GM19351 (cell line): ENCODE measurements at regions not wholly inside any gene's neighbourhood (a gene's known extent, or its start where the extent isn't known, plus 50 kb on each side); places are given as distances from the start of the nearest gene placed in this dataset.

Experiments
- ATAC-seq: cut with Tn5 transposase; IDR thresholded peaks from one replicate; pipeline ENCODE4 v1.9.1; 2021; ENCODE audit warnings: mild to moderate bottlenecking, moderate library complexity; ENCODE audit not compliant: unreplicated experiment

GRCh38 chr21:29228306-29228705 lies 70.4 kb upstream of the BACH1 start:
- no peak for ATAC-seq

GRCh38 chr21:29230551-29231261 lies 68.0 kb upstream of the BACH1 start:
- no peak for ATAC-seq

DNA sequence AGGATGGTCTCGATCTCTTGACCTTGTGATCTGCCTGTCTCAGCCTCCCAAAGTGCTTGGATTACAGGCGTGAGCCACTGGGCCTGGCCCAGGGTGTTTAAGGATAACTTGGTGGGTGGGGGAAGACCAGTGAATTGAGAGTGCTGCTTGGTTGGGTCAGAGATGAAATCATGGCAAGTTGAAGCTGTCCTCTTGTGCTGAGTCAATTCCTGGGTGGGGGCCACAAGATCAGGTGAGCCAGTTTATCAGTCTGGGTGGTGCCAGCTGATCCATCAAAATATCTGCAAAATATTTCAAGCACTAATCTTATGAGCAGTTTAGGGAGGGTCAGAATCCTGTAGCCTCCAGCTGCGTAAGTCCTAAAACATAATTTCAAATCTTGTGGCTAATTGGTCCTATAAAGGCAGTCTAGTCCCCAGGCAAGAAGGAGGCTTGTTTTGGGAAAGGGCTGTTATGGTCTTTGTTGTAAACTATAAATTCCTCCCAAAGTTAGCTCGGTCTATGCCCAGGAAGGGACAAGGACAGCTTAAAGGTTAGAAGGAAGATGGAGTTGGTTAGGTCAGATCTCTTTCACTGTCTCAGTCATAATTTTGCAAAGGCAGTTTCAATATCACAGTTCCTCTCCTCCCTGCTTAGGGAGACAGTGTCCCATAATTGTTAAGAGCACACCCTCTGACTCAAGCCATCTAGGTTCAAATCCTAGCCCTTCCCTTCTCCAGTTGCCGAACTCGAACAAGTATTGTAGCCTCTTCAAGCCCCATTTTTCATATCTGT lies 66.8 kb upstream of the BACH1 start:
- no peak for ATAC-seq

GRCh38 chr21:29232530-29233255 lies 66.0 kb upstream of the BACH1 start:
- ATAC-seq = no peak

DNA sequence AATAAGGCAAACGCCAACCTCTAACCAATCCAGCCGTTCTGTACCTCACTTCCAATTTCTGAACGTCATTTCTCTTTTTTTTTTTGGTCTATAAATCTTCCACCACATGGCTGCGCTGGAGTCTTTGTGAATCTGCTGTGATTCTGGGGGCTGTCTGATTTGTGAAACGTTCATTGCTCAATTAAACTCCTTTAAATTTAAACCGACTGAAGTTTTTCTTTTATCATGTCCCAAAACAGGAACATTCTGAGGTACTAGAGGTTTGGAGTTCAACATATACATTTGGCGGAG lies 65.5 kb upstream of the BACH1 start:
- no peak for ATAC-seq

- ATAC-seq = peak; percentile 61
Observed at GRCh38 chr21:29233611-29234540, 64.8 kb upstream of the BACH1 start.

GRCh38 chr21:29235714-29236197 lies 63.0 kb upstream of the BACH1 start:
- peak; percentile 59 for ATAC-seq

DNA sequence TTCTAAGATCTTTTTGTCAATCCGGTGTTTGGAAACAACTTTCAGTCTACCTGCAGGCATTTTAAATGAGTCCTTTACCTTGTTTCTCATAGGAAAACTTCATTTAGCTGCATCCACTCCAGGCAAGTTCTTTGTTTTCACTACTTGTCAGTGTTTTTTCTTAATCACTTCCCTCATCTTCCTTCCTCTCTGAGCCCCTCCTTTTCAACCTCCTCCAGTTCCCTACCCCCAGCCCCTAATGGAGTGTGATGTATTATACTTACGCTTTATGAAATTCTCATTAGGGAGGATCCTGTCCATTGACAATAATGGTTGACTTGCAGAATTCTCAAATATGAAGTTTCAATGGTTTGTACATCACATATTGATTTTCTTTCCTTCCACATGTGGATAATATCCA lies 62.5 kb upstream of the BACH1 start:
- no peak for ATAC-seq

- ATAC-seq = no peak
Observed at GRCh38 chr21:29237110-29238052, 61.3 kb upstream of the BACH1 start.

DNA sequence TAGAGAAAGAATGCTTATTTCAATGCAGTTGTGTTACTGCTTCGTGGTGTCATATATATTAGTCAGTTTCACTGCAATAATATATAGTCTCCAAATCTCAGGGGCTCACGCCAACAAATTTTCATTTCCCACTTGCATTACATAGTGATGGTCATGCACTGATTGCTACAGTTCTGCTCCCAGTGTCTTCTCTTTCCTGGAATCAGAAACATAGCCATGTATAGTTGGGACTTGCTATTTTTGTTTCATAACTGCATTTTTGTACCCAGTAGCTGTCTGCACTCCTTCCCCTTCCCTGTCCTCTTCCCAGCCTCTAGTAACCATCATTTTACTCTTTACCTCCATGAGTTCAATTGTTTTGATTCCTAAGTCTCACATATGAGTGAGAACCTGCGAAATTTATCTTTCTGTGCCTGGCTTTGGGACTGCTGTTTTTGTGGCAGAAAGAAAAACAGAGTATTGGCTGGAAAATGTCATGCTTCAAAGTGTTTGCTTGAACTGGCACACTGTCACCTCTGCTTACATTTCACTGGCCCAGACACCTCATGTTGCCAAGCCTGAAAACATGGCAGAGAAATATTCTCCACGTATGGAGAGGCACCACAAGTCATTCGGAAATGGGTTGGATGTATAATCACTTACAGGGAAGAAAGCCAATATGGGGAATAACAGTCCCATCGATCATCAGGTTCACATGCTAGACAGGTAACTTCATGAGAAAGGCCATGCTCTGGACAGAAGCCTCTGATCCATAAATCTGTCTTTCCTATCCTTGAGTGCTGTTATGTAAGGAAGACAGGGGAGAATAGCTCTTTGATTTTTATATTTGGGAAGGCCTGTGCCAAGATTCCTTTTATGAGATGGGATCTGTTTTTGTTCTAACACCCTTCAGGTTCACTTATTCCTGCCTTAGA lies 60.4 kb upstream of the BACH1 start:
- ATAC-seq = no peak

DNA sequence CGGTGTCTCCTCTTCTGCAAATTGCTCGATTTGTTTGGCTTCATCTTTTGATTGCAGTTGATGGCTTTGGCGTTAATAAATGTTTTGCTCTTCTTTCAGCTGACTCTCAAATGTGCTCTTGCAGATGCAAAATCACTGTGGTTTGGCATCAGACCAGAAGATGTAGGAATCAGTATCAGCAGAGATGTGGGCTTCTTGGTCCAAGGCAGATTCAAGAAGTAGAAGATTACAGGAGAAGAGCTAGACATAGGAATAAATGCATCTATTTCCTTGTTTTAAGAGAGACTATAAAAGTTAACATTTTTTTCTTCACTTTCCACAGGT lies 59.8 kb upstream of the BACH1 start:
- no peak for ATAC-seq

DNA sequence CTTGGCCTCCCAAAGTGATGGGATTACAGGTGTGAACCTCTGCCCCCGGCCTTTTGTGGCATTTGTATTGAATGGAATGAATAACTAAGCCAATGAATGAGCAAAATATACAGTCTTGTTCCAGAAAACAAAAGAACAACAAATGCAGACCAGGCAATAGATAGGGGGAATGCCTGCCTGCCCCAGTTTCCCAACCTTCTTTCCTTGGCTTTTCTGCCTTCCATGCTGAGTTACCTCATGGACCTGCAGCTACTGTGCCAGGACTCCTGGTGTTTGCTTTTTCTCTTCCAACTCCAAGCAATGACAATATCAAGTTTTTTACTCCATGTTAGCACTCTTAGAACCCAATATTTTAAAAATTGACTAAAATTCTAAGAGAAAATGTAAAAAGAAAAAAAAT lies 58.6 kb upstream of the BACH1 start:
- ATAC-seq = no peak

DNA sequence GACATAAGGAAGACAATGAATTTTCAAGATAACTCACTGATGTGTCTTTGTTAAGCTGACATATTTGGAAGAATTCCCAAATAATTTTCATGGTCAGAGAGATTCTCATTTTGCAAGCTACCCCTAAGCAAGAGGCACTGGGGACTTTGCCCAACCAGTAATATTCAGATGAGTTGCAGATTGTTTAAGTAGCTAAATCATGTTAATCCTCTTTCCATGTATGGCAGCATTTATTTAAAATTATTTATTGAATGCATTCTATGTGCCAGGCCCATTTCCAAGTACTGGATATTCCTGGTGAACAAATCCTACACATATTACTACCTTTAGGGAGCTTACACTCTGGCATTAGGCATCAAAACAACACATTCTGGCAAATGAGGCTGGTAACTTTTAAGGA lies 56.5 kb upstream of the BACH1 start:
- no peak for ATAC-seq

GRCh38 chr21:29243188-29243587 lies 55.5 kb upstream of the BACH1 start:
- no peak for ATAC-seq

DNA sequence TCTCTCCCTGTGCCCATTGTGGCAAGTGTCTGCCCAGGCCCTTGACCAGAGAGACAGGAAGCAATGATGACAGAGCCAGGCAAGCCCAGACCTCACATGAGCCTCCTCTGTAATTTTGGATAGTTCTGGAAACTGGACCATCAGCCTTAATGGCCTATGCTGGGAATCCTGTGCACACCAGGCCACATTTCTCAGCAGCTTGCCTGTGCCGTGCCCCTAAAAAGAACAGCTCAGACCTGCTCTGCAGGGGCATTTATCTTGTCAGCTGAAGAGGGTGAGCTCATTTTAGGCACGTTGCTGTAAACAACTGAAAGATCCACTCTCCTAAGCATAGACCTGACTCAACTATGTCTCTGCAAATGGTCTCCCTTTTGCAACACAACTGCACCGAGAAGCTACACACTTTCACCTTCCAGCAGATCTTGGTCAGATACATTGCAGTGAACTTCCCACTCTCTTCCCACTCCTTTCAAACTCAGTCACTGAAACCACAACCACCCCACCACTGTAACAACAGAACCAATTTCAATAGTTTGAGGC lies 53.5 kb upstream of the BACH1 start:
- peak; percentile 87 for ATAC-seq

- no peak for ATAC-seq
Observed at GRCh38 chr21:29245863-29246262, 52.9 kb upstream of the BACH1 start.

DNA sequence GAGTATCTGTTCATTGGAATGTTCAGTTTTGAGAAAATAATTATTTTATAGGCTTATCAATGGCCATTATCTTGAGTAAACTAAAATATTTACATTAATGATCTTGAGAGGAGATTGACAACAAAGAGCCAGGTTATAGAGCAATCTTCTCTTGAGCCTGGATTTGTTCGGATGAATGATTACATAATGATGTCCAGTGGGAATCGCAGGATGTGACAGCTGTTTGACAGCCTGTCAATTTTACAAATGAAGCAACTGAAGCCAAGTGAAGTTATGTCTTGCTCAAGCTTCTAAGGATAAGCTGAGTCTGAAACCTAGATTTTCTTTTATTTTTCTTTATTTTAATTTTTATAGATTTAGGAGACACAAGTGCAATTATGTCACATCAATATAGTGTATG lies 52.1 kb upstream of the BACH1 start:
- no peak for ATAC-seq

- ATAC-seq = no peak
Observed at GRCh38 chr21:29248124-29248523, 50.6 kb upstream of the BACH1 start.
